ENCODE measurements at regions not wholly inside any gene's neighbourhood (a gene's known extent, or its start where the extent isn't known, plus 50 kb on each side); places are given as distances from the start of the nearest gene placed in this dataset.

DNA sequence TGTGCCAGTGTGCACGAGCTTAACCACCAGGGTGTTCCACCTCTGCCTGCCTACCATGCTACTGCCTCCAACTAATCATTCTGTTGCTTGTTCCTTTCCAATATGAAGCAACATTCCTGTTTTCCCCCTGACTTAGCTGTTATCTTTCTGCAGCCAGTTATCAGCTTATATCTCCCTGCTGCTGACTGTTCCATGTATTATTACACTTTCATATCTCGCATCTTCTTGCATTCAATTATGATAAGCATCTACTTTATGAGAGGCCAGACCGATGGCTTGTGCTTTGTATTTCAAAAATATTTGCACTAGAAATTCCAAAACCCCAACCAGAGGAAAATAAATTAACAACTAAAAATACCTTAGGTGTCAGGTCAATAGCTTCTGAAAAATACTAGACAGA is 394.0 kb upstream of the BRINP1 start:
- peaks cover 29% of the 10 kb centered on the region for H3K4me1 ChIP-seq (ENCODE audit: insufficient read depth, low read length, poor library complexity, severe bottlenecking)

DNA sequence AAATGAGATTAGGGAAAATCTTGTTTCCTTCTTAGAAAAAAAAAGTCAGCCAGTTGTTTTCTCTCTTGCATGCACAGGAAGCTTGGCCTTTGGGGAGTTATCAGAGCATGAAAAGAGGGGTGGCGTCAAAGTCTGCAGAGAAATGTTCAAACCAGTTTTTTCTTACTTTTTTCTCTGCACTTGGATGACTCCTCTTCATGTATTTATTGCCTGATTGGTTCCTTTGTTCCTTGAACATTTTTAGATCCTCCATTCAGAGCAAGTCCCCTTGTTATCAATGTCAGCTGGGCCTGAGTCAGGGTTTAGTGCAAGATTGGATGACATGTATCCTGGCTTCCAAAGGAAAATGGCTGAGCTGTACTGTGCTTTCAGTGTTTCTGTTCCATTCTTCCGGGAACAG is 392.6 kb upstream of the BRINP1 start:
- DNase-seq (ENCODE audit: low spot score): peak; percentile 76

More for the DNA sequence above, 394.0 kb upstream of the BRINP1 start:
- DNase-seq (ENCODE audit: low spot score): no peak
- Histone ChIP-seq H3K4me3 (ENCODE audit: low read depth, low read length, poor library complexity, severe bottlenecking) (no peak overlapping the region), H3K27ac (ENCODE audit: low read depth, low read length, poor library complexity, severe bottlenecking) (no peak overlapping the region), H3K9me3 (ENCODE audit: low read length) (no peaks in the 10 kb centered on the region), H3K36me3 (ENCODE audit: insufficient read depth, low read length) (no peaks in the 10 kb centered on the region), H3K9me2 (ENCODE audit: insufficient read depth, low read length) (no peaks in the 10 kb centered on the region), H3K4me2 (ENCODE audit: low read length) (no peak overlapping the region), H3K79me2 (ENCODE audit: insufficient read depth, low read depth, low read length) (no peaks in the 10 kb centered on the region), H2AFZ (ENCODE audit: low read length) (no peak overlapping the region; the same call in 1 of the 2 replicates), H4K20me1 (ENCODE audit: insufficient read depth, low read length) (no peaks in the 10 kb centered on the region)
- ChIA-PET POLR2A (interaction anchor here (0.9 kb wide), 1 partner anchor 242 kb away, joined by 3 read pairs; no protein-coding TSS in a partner anchor), CTCF (ENCODE audit: unreplicated experiment) (no interaction called here)
- no TSS peak for BruUV-seq (replicated peaks)
- intact Hi-C loops (cut with micrococcal nuclease; ENCODE audit: unreplicated experiment): no loop called here
- TF ChIP-seq, protein P1, sequence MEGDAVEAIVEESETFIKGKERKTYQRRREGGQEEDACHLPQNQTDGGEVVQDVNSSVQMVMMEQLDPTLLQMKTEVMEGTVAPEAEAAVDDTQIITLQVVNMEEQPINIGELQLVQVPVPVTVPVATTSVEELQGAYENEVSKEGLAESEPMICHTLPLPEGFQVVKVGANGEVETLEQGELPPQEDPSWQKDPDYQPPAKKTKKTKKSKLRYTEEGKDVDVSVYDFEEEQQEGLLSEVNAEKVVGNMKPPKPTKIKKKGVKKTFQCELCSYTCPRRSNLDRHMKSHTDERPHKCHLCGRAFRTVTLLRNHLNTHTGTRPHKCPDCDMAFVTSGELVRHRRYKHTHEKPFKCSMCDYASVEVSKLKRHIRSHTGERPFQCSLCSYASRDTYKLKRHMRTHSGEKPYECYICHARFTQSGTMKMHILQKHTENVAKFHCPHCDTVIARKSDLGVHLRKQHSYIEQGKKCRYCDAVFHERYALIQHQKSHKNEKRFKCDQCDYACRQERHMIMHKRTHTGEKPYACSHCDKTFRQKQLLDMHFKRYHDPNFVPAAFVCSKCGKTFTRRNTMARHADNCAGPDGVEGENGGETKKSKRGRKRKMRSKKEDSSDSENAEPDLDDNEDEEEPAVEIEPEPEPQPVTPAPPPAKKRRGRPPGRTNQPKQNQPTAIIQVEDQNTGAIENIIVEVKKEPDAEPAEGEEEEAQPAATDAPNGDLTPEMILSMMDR (conservative IDR thresholded peaks at IDR 0.05; ENCODE audit: low read length): no peak
- no peak for TF ChIP-seq EZH2phosphoT487 (IDR thresholded peaks at IDR 0.05; ENCODE audit: borderline replicate concordance, low read depth, low read length)

DNA sequence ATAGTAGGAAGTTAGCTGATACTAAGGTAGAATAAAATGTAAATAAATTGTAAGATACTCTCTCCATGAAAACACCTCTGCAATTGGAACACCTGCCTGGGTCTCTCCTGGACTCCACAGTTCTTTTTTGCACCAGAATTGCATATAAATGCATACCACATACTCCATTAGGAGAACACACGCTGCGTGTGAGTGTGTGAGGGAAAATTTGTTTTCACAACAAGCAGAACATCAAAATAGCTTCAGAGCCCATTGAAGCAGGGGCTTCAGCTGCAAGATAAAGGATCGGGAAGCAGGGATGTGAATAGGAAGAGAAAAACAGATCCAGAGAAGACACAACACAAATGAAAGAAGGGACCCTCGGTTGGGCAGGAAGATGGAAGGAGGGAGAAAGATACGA is 389.8 kb upstream of the BRINP1 start:
- ChIA-PET CTCF (ENCODE audit: unreplicated experiment) (no interaction called here), POLR2A (interaction anchor here (0.9 kb wide), 2 partner anchors 8 to 16 kb away, joined by 3 to 4 read pairs; no protein-coding TSS in a partner anchor)
- intact Hi-C loops (cut with micrococcal nuclease; ENCODE audit: unreplicated experiment): no loop called here
- BruUV-seq (replicated peaks): no TSS peak
- H3K9me2 ChIP-seq (ENCODE audit: insufficient read depth, low read length): no peaks in the 10 kb centered on the region
- no peak overlapping the region for H3K4me2 ChIP-seq (ENCODE audit: low read length)
- peak overlapping the region; percentile 27 for H2AFZ ChIP-seq (ENCODE audit: low read length)
- no peak overlapping the region for H3K4me3 ChIP-seq (ENCODE audit: low read depth, low read length, poor library complexity, severe bottlenecking)
- no peak overlapping the region for H3K27ac ChIP-seq (ENCODE audit: low read depth, low read length, poor library complexity, severe bottlenecking)
- no peaks in the 10 kb centered on the region for H3K79me2 ChIP-seq (ENCODE audit: insufficient read depth, low read depth, low read length)
- peaks cover 28% of the 10 kb centered on the region for H3K4me1 ChIP-seq (ENCODE audit: insufficient read depth, low read length, poor library complexity, severe bottlenecking)
- no peaks in the 10 kb centered on the region for H3K9me3 ChIP-seq (ENCODE audit: low read length)
- DNase-seq (ENCODE audit: low spot score): no peak
- H3K36me3 ChIP-seq (ENCODE audit: insufficient read depth, low read length): no peaks in the 10 kb centered on the region
- H4K20me1 ChIP-seq (ENCODE audit: insufficient read depth, low read length): no peaks in the 10 kb centered on the region
- TF ChIP-seq, protein P1 (conservative IDR thresholded peaks at IDR 0.05; ENCODE audit: low read length): no peak
- TF ChIP-seq EZH2phosphoT487 (IDR thresholded peaks at IDR 0.05; ENCODE audit: borderline replicate concordance, low read depth, low read length): no peak

More for the DNA sequence above, 392.6 kb upstream of the BRINP1 start:
- no TSS peak for BruUV-seq (replicated peaks)
- H3K79me2 ChIP-seq (ENCODE audit: insufficient read depth, low read depth, low read length): no peaks in the 10 kb centered on the region
- no peaks in the 10 kb centered on the region for H3K9me3 ChIP-seq (ENCODE audit: low read length)
- peak overlapping the region; percentile 66 for H3K4me2 ChIP-seq (ENCODE audit: low read length)
- H3K9me2 ChIP-seq (ENCODE audit: insufficient read depth, low read length): no peaks in the 10 kb centered on the region
- H2AFZ ChIP-seq (ENCODE audit: low read length): peak overlapping the region; percentile 74
- H3K36me3 ChIP-seq (ENCODE audit: insufficient read depth, low read length): no peaks in the 10 kb centered on the region
- ChIA-PET POLR2A (no interaction called here), CTCF (ENCODE audit: unreplicated experiment) (no interaction called here)
- no peaks in the 10 kb centered on the region for H4K20me1 ChIP-seq (ENCODE audit: insufficient read depth, low read length)
- peak overlapping the region; percentile 31 for H3K4me3 ChIP-seq (ENCODE audit: low read depth, low read length, poor library complexity, severe bottlenecking)
- H3K4me1 ChIP-seq (ENCODE audit: insufficient read depth, low read length, poor library complexity, severe bottlenecking): peaks cover 29% of the 10 kb centered on the region
- TF ChIP-seq EZH2phosphoT487 (IDR thresholded peaks at IDR 0.05; ENCODE audit: borderline replicate concordance, low read depth, low read length): no peak
- intact Hi-C loops (cut with micrococcal nuclease; ENCODE audit: unreplicated experiment): loop anchor here (1.0 kb wide), 1 partner anchor 25 kb away; no protein-coding TSS in a partner anchor
- H3K27ac ChIP-seq (ENCODE audit: low read depth, low read length, poor library complexity, severe bottlenecking): peak overlapping the region; percentile 50

Measured in OCI-LY7 (cell line).